SK-N-SH treated with all-trans-retinoic acid at 6 μM for 48 hours (cell line): ENCODE measurements at regions not wholly inside any gene's neighbourhood (a gene's known extent, or its start where the extent isn't known, plus 50 kb on each side); places are given as distances from the start of the nearest gene placed in this dataset.

Experiments
- ATAC-seq: fragments of 200-7000 bp; cut with Tn5 transposase; 3 replicates; pipeline ENCODE4 v1.9.1; 2020; ENCODE audit warnings: mild to moderate bottlenecking, moderate library complexity
- CSDC2 ChIP-seq: fragments of 250-450 bp; sonication (Bioruptor Pico); IDR thresholded peaks from 2 replicates; pipeline ENCODE4 v1.5.0; 2020; ENCODE audit warnings: mild to moderate bottlenecking, moderate library complexity
- RARB ChIP-seq: fragments of 250-450 bp; sonication (Bioruptor Pico); IDR thresholded peaks from 2 replicates; pipeline ENCODE4 v1.8.0; 2021; ENCODE audit warnings: mild to moderate bottlenecking, moderate library complexity
- SNAI2 ChIP-seq: fragments of 250-450 bp; sonication (Bioruptor Pico); IDR thresholded peaks from 2 replicates; pipeline ENCODE4 v1.5.0; 2020; ENCODE audit warnings: mild to moderate bottlenecking, moderate library complexity
- TCF4 ChIP-seq: fragments of 250-450 bp; sonication (Bioruptor Pico); IDR thresholded peaks from 2 replicates; pipeline ENCODE4 v1.8.0; 2021; ENCODE audit warnings: mild to moderate bottlenecking, moderate library complexity, borderline replicate concordance
- TOX ChIP-seq: fragments of 250-450 bp; sonication (Bioruptor Pico); IDR thresholded peaks from 2 replicates; pipeline ENCODE4 v1.8.0; 2021; ENCODE audit warnings: mild to moderate bottlenecking, moderate library complexity, borderline replicate concordance
- ZC3H10 ChIP-seq: fragments of 250-450 bp; sonication (Bioruptor Pico); IDR thresholded peaks from 2 replicates; pipeline ENCODE4 v1.5.1; 2021; ENCODE audit warnings: mild to moderate bottlenecking, moderate library complexity
- ZNF565 ChIP-seq: fragments of 450-650 bp; formaldehyde crosslinking; conservative IDR thresholded peaks from 2 replicates; pipeline ENCODE4 v1.5.0; 2020; ENCODE audit warnings: low read depth, mild to moderate bottlenecking, moderate library complexity
- ZNF70 ChIP-seq: fragments of 450-650 bp; formaldehyde crosslinking; IDR thresholded peaks from 2 replicates; pipeline ENCODE4 v1.5.0; 2020; ENCODE audit warnings: mild to moderate bottlenecking, moderate library complexity
- ZNF8 ChIP-seq: fragments of 450-650 bp; formaldehyde crosslinking; IDR thresholded peaks from 2 replicates; pipeline ENCODE4 v1.5.0; 2020; ENCODE audit warnings: mild to moderate bottlenecking, moderate library complexity
- TF ChIP-seq, protein P1 (sequence below): fragments of 250-450 bp; sonication (Bioruptor Pico); IDR thresholded peaks from 2 replicates; pipeline ENCODE4 v1.8.0; 2020; ENCODE audit warnings: mild to moderate bottlenecking, moderate library complexity, borderline replicate concordance
- TF ChIP-seq, protein P2 (sequence below): fragments of 250-450 bp; sonication (Bioruptor Pico); IDR thresholded peaks from 2 replicates; pipeline ENCODE4 v1.8.0; 2021; ENCODE audit warnings: low read depth, mild to moderate bottlenecking, moderate library complexity, borderline replicate concordance
- TF ChIP-seq, protein P3 (sequence below): fragments of 250-450 bp; sonication (Bioruptor Pico); IDR thresholded peaks from 2 replicates; pipeline ENCODE4 v1.5.1; 2020; ENCODE audit warnings: low read depth, mild to moderate bottlenecking, moderate library complexity
- TF ChIP-seq, protein P4 (sequence below): fragments of 250-450 bp; sonication (Bioruptor Pico); IDR thresholded peaks from 2 replicates; pipeline ENCODE4 v1.5.1; 2021; ENCODE audit warnings: mild to moderate bottlenecking, moderate library complexity

DNA sequence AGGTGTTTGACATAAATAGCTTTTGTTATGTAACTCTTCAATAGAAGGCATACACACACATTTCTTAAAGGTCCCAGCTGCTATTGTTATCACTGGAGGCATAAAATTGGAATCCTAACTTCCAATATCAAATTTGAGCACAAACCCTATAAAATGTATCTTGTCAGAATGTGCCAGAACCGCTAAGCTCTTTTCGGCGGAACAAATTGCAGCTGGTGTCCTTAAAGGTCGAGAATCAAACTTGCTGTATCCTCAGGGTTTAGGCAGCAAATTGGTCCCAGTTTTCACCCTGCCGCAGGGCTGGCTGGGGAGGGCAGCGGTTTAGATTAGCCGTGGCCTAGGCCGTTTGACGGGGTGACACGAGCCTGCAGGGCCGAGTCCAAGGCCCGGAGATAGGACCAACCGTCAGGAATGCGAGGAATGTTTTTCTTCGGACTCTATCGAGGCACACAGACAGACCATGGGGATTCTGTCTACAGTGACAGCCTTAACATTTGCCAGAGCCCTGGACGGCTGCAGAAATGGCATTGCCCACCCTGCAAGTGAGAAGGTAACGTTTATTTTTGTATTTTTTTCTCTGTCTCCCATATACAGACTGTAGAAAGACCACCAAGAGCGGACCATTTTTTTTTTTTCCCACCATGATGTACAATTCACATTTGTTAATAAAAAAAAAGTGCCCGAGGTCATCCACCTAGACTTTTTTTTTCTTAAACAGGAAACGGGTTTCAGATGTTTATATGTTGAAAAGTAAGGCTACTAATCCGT, 297.1 kb downstream of the IRF8 start (continued):
- no peak for TF ChIP-seq ZNF8 (CRISPR knock-in tag)
- TF ChIP-seq ZNF70, result no peak
- TF ChIP-seq, protein P1, sequence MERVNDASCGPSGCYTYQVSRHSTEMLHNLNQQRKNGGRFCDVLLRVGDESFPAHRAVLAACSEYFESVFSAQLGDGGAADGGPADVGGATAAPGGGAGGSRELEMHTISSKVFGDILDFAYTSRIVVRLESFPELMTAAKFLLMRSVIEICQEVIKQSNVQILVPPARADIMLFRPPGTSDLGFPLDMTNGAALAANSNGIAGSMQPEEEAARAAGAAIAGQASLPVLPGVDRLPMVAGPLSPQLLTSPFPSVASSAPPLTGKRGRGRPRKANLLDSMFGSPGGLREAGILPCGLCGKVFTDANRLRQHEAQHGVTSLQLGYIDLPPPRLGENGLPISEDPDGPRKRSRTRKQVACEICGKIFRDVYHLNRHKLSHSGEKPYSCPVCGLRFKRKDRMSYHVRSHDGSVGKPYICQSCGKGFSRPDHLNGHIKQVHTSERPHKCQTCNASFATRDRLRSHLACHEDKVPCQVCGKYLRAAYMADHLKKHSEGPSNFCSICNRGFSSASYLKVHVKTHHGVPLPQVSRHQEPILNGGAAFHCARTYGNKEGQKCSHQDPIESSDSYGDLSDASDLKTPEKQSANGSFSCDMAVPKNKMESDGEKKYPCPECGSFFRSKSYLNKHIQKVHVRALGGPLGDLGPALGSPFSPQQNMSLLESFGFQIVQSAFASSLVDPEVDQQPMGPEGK (CRISPR knock-in tag), result no peak

DNA sequence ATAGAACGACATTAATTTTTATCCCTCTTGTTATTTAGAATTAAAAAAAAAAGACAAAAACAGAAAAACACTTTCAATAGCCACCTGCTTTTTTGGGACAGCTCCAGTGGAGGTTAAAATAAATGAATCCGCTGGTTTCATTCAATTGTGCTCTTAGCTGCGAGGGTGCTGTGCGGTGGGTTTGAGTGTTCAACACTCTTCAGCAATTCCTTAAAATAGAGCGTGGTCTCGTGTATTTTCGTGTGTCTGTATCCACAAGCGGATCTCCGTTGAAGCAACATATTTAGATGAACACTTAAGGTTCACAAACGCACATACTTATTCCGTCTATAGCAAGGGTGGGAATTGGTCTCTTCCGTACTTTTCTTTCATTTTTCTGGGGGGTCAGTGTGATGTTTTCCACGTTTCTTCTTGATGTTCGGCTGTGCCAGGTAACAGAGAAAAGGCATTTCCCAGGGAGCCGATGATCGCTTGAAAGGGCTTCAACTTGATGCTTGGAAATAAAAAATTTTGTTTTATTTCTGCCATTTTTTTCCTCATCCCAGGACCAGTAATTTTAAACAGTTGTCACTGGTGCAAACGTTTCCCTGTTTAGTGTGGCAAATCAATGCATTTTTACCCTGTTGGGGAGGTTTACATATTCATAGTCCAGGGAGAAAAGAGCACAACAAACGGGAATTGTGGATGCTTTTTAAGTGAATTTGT, 297.9 kb downstream of the IRF8 start:
- no peak for ATAC-seq

DNA sequence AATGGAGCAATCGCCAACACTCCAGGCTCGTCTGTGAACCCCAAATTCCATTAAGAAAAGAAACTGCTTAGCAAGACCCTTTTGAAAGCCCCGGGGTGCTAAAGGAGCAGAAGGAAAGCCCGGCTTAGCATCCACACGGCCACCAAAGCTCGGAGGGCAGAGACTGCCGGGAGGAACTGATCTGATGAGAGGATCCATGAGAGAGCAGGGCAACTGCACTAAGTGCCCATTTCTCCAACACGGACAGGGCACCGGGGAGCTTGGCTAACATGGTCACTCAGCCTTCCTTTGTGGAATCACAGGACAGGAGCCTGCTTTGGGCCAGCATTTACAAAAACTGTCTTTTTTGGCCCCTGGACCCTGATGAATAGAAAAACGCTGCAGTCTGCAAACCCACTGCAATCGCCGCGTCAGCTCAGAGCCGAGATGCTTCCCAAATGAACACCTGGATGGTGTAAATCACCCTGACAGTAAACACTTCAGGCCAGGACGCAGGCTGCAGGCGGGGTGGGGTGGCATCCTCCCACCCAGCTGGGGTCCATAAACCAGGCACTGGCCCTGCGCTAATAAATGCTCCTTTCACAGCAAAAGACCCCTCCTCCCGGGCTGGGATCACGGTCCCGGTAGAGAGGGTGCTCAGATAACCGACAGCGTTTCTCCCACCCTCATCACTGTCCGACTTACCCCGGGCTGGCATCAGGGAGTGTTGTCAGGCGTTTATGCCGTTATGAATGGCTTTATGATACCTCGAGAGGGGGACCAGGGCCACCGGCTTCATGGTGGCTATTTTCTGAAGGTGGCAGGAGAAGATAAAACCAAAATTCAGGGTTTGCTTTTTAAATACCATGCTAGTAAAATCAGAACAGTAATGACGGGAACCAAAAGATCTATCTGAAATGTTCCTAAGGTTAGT, 299.5 kb downstream of the IRF8 start:
- no peak for ATAC-seq
- TF ChIP-seq CSDC2 (CRISPR knock-in tag), result no peak
- TF ChIP-seq ZC3H10 (CRISPR knock-in tag), result no peak
- TF ChIP-seq, protein P1 (CRISPR knock-in tag), result no peak
- TF ChIP-seq, protein P2, sequence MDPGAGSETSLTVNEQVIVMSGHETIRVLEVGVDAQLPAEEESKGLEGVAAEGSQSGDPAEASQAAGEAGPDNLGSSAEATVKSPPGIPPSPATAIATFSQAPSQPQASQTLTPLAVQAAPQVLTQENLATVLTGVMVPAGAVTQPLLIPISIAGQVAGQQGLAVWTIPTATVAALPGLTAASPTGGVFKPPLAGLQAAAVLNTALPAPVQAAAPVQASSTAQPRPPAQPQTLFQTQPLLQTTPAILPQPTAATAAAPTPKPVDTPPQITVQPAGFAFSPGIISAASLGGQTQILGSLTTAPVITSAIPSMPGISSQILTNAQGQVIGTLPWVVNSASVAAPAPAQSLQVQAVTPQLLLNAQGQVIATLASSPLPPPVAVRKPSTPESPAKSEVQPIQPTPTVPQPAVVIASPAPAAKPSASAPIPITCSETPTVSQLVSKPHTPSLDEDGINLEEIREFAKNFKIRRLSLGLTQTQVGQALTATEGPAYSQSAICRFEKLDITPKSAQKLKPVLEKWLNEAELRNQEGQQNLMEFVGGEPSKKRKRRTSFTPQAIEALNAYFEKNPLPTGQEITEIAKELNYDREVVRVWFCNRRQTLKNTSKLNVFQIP, result no peak
- TF ChIP-seq ZNF70, result no peak
- TF ChIP-seq, protein P3, sequence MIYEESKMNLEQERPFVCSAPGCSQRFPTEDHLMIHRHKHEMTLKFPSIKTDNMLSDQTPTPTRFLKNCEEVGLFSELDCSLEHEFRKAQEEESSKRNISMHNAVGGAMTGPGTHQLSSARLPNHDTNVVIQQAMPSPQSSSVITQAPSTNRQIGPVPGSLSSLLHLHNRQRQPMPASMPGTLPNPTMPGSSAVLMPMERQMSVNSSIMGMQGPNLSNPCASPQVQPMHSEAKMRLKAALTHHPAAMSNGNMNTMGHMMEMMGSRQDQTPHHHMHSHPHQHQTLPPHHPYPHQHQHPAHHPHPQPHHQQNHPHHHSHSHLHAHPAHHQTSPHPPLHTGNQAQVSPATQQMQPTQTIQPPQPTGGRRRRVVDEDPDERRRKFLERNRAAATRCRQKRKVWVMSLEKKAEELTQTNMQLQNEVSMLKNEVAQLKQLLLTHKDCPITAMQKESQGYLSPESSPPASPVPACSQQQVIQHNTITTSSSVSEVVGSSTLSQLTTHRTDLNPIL (CRISPR knock-in tag), result no peak
- TF ChIP-seq TCF4 (CRISPR knock-in tag), result no peak

More for the DNA sequence above, 297.9 kb downstream of the IRF8 start:
- TF ChIP-seq, protein P4, sequence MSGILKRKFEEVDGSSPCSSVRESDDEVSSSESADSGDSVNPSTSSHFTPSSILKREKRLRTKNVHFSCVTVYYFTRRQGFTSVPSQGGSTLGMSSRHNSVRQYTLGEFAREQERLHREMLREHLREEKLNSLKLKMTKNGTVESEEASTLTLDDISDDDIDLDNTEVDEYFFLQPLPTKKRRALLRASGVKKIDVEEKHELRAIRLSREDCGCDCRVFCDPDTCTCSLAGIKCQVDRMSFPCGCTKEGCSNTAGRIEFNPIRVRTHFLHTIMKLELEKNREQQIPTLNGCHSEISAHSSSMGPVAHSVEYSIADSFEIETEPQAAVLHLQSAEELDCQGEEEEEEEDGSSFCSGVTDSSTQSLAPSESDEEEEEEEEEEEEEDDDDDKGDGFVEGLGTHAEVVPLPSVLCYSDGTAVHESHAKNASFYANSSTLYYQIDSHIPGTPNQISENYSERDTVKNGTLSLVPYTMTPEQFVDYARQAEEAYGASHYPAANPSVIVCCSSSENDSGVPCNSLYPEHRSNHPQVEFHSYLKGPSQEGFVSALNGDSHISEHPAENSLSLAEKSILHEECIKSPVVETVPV, result no peak
- TF ChIP-seq SNAI2 (CRISPR knock-in tag) (no peak), ZNF565 (CRISPR knock-in tag) (no peak), CSDC2 (CRISPR knock-in tag) (no peak), RARB (CRISPR knock-in tag) (no peak), TCF4 (CRISPR knock-in tag) (no peak), TOX (CRISPR knock-in tag) (no peak)
- TF ChIP-seq, protein P1 (CRISPR knock-in tag), result no peak
- TF ChIP-seq, all 23 proteins: peak for 0
